Sigmoid colon (tissue), 4 donors: ENCODE measurements at regions not wholly inside any gene's neighbourhood (a gene's known extent, or its start where the extent isn't known, plus 50 kb on each side); places are given as distances from the start of the nearest gene placed in this dataset.

Experiments used
- CTCF ChIP-seq, 4 experiments: fragments of 450-650 bp in 3 of 4; fragments of 200-600 bp in 1 of 4; IDR thresholded peaks; one replicate each; pipeline ENCODE4 v1.5.1; 2016 to 2019; ENCODE audit warnings: antibody characterized with exemption in 4 of 4, mild to moderate bottlenecking in 3 of 4, moderate library complexity in 2 of 4
- EP300 ChIP-seq, 4 donors: sonication (generic); formaldehyde crosslinking; IDR thresholded peaks; one replicate each; pipeline ENCODE4 v1.6.1; 2017; ENCODE audit warnings: antibody characterized with exemption in 4 of 4
- POLR2A ChIP-seq, 2 donors: fragments of 450-650 bp; IDR thresholded peaks; one replicate each; pipeline ENCODE4 v1.6.1; 2016; ENCODE audit warnings: antibody characterized with exemption in 2 of 2, mild to moderate bottlenecking in 2 of 2, moderate library complexity in 2 of 2

- TF ChIP-seq POLR2A (IDR thresholded peaks at IDR 0.05), result no peak
- TF ChIP-seq CTCF (IDR thresholded peaks at IDR 0.05), result no peak
- no peak for TF ChIP-seq EP300 (IDR thresholded peaks at IDR 0.05)
Observed at GRCh38 chr5:98709681-98710080, 63.8 kb upstream of the RGMB start.
